Hippocampal formation (tissue), 2 donors: ENCODE measurements at regions not wholly inside any gene's neighbourhood (a gene's known extent, or its start where the extent isn't known, plus 50 kb on each side); places are given as distances from the start of the nearest gene placed in this dataset.
A peak's percentile ranks its signal among the peaks of the same experiment; 100 is the strongest.

Source experiments
- DNase-seq, 2 donors: peaks; one replicate each; lab custom pipeline; 2025; lab: John Stamatoyannopoulos, UW

- DNase-seq = no peak
Observed at GRCh38 chr5:72005671-72006070, 101.6 kb upstream of the MAP1B start.

- no peak for DNase-seq
Observed at GRCh38 chr5:72006361-72006760, 100.9 kb upstream of the MAP1B start.

- DNase-seq = no peak
Observed at GRCh38 chr5:72007336-72008111, 99.8 kb upstream of the MAP1B start.

- DNase-seq = no peak
Observed at GRCh38 chr5:72009280-72009679, 98.0 kb upstream of the MAP1B start.

GRCh38 chr5:72010430-72010829, 96.8 kb upstream of the MAP1B start:
- DNase-seq = no peak

- DNase-seq = no peak
Observed at GRCh38 chr5:72012906-72013305, 94.4 kb upstream of the MAP1B start.

- peak in 1 of 2 donors; percentile 55 for DNase-seq
Observed at GRCh38 chr5:72013766-72014624, 93.3 kb upstream of the MAP1B start.

- peak; percentile 55 to 72 for DNase-seq
Observed at GRCh38 chr5:72015103-72015548, 92.1 kb upstream of the MAP1B start.

GRCh38 chr5:72018143-72018803, 89.0 kb upstream of the MAP1B start:
- DNase-seq = no peak

- no peak for DNase-seq
Observed at GRCh38 chr5:72020161-72020983, 86.9 kb upstream of the MAP1B start.

- no peak for DNase-seq
Observed at GRCh38 chr5:72021651-72022357, 85.5 kb upstream of the MAP1B start.

- DNase-seq = no peak
Observed at GRCh38 chr5:72028382-72028781, 78.9 kb upstream of the MAP1B start.

- DNase-seq = no peak
Observed at GRCh38 chr5:72030237-72030636, 77.0 kb upstream of the MAP1B start.

GRCh38 chr5:72032788-72033187, 74.5 kb upstream of the MAP1B start:
- no peak for DNase-seq

- DNase-seq = no peak
Observed at GRCh38 chr5:72034770-72035169, 72.5 kb upstream of the MAP1B start.

- no peak for DNase-seq
Observed at GRCh38 chr5:72035831-72036230, 71.4 kb upstream of the MAP1B start.

GRCh38 chr5:72036951-72037350, 70.3 kb upstream of the MAP1B start:
- DNase-seq = no peak

GRCh38 chr5:72040513-72040912, 66.8 kb upstream of the MAP1B start:
- no peak for DNase-seq

- DNase-seq = no peak
Observed at GRCh38 chr5:72041654-72042053, 65.6 kb upstream of the MAP1B start.

GRCh38 chr5:72042097-72042496, 65.2 kb upstream of the MAP1B start:
- DNase-seq = no peak

- no peak for DNase-seq
Observed at GRCh38 chr5:72045692-72046091, 61.6 kb upstream of the MAP1B start.
